Liver (tissue), 8 donors: ENCODE measurements at regions not wholly inside any gene's neighbourhood (a gene's known extent, or its start where the extent isn't known, plus 50 kb on each side); places are given as distances from the start of the nearest gene placed in this dataset.

Source experiments
- DNase-seq: peaks from one replicate; pipeline ENCODE4 v3.0.0-alpha.2; 2017; ENCODE audit warnings: low spot score
- H3K27ac ChIP-seq, 2 donors: one replicate each; pipeline ENCODE4 v1.7.0; 2013; ENCODE audit warnings: inconsistent platforms in 2 of 2, low read length in 2 of 2, control low read depth in 1 of 2, low read depth in 1 of 2, mild to moderate bottlenecking in 1 of 2
- H3K27me3 ChIP-seq, 4 donors: one replicate each; pipeline versions ENCODE4 v1.6.1 to v1.7.0; 2013; ENCODE audit warnings: low read length in 3 of 4, inconsistent platforms in 1 of 4, mild to moderate bottlenecking in 1 of 4, moderate library complexity in 1 of 4; ENCODE audit not compliant: control insufficient read depth in 4 of 4, insufficient read depth in 4 of 4
- H3K36me3 ChIP-seq, 4 donors: one replicate each; pipeline versions ENCODE4 v1.6.1 to v1.7.0; 2013; ENCODE audit warnings: low read length in 3 of 4, mild to moderate bottlenecking in 3 of 4, low read depth in 1 of 4, moderate library complexity in 1 of 4; ENCODE audit not compliant: control insufficient read depth in 4 of 4, insufficient read depth in 3 of 4
- H3K4me1 ChIP-seq, 4 donors: one replicate each; pipeline versions ENCODE4 v1.6.1 to v1.7.0; 2013; ENCODE audit warnings: low read length in 3 of 4, mild to moderate bottlenecking in 3 of 4, moderate library complexity in 1 of 4; ENCODE audit not compliant: control insufficient read depth in 4 of 4, insufficient read depth in 4 of 4
- H3K4me3 ChIP-seq, 3 donors: one replicate each; pipeline versions ENCODE4 v1.6.1 to v1.7.0; 2013; ENCODE audit warnings: low read length in 3 of 3, control low read depth in 1 of 3, low read depth in 1 of 3, mild to moderate bottlenecking in 1 of 3
- H3K9ac ChIP-seq, 2 donors: one replicate each; pipeline ENCODE4 v1.7.0; 2013; ENCODE audit warnings: low read length in 2 of 2, mild to moderate bottlenecking in 2 of 2, moderate library complexity in 2 of 2, control low read depth in 1 of 2, low read depth in 1 of 2
- H3K9me3 ChIP-seq, 4 donors: one replicate each; pipeline versions ENCODE4 v1.6.1 to v1.7.0; 2013; ENCODE audit warnings: low read length in 3 of 4; ENCODE audit not compliant: control insufficient read depth in 4 of 4
- CTCF ChIP-seq: fragments of 150-350 bp; IDR thresholded peaks from 2 replicates; pipeline ENCODE4 v1.5.1; 2017; ENCODE audit warnings: improper control_type of control experiment, low read depth, low read length; ENCODE audit not compliant: missing input control
- EGR1 ChIP-seq, 2 donors: IDR thresholded peaks; 2 replicates each; pipeline ENCODE4 v1.6.1; 2016 to 2018; ENCODE audit warnings: antibody characterized with exemption in 2 of 2, low read depth in 2 of 2
- GABPA ChIP-seq, 2 donors: IDR thresholded peaks in 1 of 2; conservative IDR thresholded peaks in 1 of 2; 2 replicates each; pipeline ENCODE4 v1.6.1; 2016; ENCODE audit warnings: antibody characterized with exemption in 2 of 2, mild to moderate bottlenecking in 1 of 2, moderate library complexity in 1 of 2
- HNF4A ChIP-seq, 2 donors: conservative IDR thresholded peaks; 2 replicates each; pipeline ENCODE4 v1.6.1; 2016; ENCODE audit warnings: antibody characterized with exemption in 2 of 2, mild to moderate bottlenecking in 2 of 2
- HNF4G ChIP-seq: IDR thresholded peaks from 2 replicates; pipeline ENCODE4 v1.6.1; 2016; ENCODE audit warnings: antibody characterized with exemption
- MAX ChIP-seq: IDR thresholded peaks from 2 replicates; pipeline ENCODE4 v1.6.1; 2016; ENCODE audit warnings: antibody characterized with exemption
- RAD21 ChIP-seq, 2 donors: IDR thresholded peaks; 2 replicates each; pipeline ENCODE4 v1.6.1; 2016; ENCODE audit warnings: antibody characterized with exemption in 2 of 2, mild to moderate bottlenecking in 2 of 2
- TAF1 ChIP-seq: conservative IDR thresholded peaks from 2 replicates; pipeline ENCODE4 v1.6.1; 2016; ENCODE audit warnings: antibody characterized with exemption, mild to moderate bottlenecking
- WGBS: extraction: QIAGEN DNeasy Blood & Tissue Kit; methylation state at CpG from one replicate; pipeline ENCODE4 v1.1.7; 2013; 5-methylcytosine and 5-hydroxymethylcytosine counted together
- TF ChIP-seq, protein P1 (sequence below): IDR thresholded peaks from 2 replicates; pipeline ENCODE4 v1.6.1; 2016; ENCODE audit warnings: antibody characterized with exemption, mild to moderate bottlenecking
- donor health status: healthy.
- donor health status: healthy.
- donor health status: healthy.
- donor health status: healthy.
- donor health status: healthy.

- Histone ChIP-seq H3K27ac (no peak overlapping the region), H3K27me3 (peaks cover 0 to 3% (median 0%) of the 10 kb centered on the region in 4 donors), H3K36me3 (no peaks in the 10 kb centered on the region), H3K4me1 (no peaks in the 10 kb centered on the region), H3K9ac (no peak overlapping the region), H3K4me3 (no peak overlapping the region), H3K9me3 (no peaks in the 10 kb centered on the region)
- no peak for DNase-seq
- TF ChIP-seq RAD21 (IDR thresholded peaks at IDR 0.05) (no peak), EGR1 (IDR thresholded peaks at IDR 0.05; ENCODE audit: low read depth in 2 of 2) (no peak), HNF4A (conservative IDR thresholded peaks at IDR 0.05) (no peak), TAF1 (no peak), CTCF (no peak), HNF4G (no peak), MAX (no peak), GABPA (IDR thresholded peaks at IDR 0.05 in 1 of 2, conservative IDR thresholded peaks at IDR 0.05 in 1 of 2) (no peak)
- TF ChIP-seq, protein P1, sequence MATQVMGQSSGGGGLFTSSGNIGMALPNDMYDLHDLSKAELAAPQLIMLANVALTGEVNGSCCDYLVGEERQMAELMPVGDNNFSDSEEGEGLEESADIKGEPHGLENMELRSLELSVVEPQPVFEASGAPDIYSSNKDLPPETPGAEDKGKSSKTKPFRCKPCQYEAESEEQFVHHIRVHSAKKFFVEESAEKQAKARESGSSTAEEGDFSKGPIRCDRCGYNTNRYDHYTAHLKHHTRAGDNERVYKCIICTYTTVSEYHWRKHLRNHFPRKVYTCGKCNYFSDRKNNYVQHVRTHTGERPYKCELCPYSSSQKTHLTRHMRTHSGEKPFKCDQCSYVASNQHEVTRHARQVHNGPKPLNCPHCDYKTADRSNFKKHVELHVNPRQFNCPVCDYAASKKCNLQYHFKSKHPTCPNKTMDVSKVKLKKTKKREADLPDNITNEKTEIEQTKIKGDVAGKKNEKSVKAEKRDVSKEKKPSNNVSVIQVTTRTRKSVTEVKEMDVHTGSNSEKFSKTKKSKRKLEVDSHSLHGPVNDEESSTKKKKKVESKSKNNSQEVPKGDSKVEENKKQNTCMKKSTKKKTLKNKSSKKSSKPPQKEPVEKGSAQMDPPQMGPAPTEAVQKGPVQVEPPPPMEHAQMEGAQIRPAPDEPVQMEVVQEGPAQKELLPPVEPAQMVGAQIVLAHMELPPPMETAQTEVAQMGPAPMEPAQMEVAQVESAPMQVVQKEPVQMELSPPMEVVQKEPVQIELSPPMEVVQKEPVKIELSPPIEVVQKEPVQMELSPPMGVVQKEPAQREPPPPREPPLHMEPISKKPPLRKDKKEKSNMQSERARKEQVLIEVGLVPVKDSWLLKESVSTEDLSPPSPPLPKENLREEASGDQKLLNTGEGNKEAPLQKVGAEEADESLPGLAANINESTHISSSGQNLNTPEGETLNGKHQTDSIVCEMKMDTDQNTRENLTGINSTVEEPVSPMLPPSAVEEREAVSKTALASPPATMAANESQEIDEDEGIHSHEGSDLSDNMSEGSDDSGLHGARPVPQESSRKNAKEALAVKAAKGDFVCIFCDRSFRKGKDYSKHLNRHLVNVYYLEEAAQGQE = no peak
Observed at GRCh38 chrX:14083783-14084182, 54.1 kb upstream of the GEMIN8 start.

GRCh38 chrX:14079891-14080430, 50.3 kb upstream of the GEMIN8 start:
- Histone ChIP-seq H3K4me1 (no peaks in the 10 kb centered on the region), H3K27ac (no peak overlapping the region), H3K4me3 (no peak overlapping the region), H3K9me3 (no peaks in the 10 kb centered on the region), H3K9ac (no peak overlapping the region), H3K27me3 (peaks cover 0 to 3% (median 0%) of the 10 kb centered on the region in 4 donors), H3K36me3 (no peaks in the 10 kb centered on the region)
- no peak for DNase-seq
- TF ChIP-seq EGR1 (IDR thresholded peaks at IDR 0.05; ENCODE audit: low read depth in 2 of 2) = no peak
- whole genome bisulfite sequencing = 73% methylated on average over 2 of the region's 2 CpGs
